Psoas muscle (tissue), 7 donors: ENCODE measurements at regions not wholly inside any gene's neighbourhood (a gene's known extent, or its start where the extent isn't known, plus 50 kb on each side); places are given as distances from the start of the nearest gene placed in this dataset.

Experiments
- ATAC-seq, 4 donors: fragments of 200-7000 bp; cut with Tn5 transposase; one replicate each; pipeline ENCODE4 v1.9.1; 2020; ENCODE audit warnings: moderate library complexity in 3 of 4, mild to moderate bottlenecking in 2 of 4
- DNase-seq, 2 donors: peaks; one replicate each; pipeline ENCODE4 v3.0.0-alpha.2; 2020
- H3K27ac ChIP-seq: fragments of 200-600 bp; one replicate; pipeline ENCODE4 v1.8.0; 2022
- H3K27me3 ChIP-seq, 3 donors: fragments of 200-600 bp in 1 of 3; one replicate each; pipeline versions ENCODE4 v1.6.1 to v1.8.0; 2013 to 2022; ENCODE audit warnings: low read length in 2 of 3, mild to moderate bottlenecking in 2 of 3, moderate library complexity in 1 of 3; ENCODE audit not compliant: insufficient read depth in 3 of 3
- H3K36me3 ChIP-seq, 2 donors: fragments of 200-600 bp in 1 of 2; one replicate each; pipeline versions ENCODE4 v1.6.1 to v1.8.0; 2013 to 2022; ENCODE audit warnings: low read depth in 1 of 2, mild to moderate bottlenecking in 1 of 2, moderate library complexity in 1 of 2; ENCODE audit not compliant: insufficient read depth in 1 of 2
- H3K4me1 ChIP-seq: fragments of 200-600 bp; one replicate; pipeline ENCODE4 v1.8.0; 2022
- H3K4me3 ChIP-seq: fragments of 200-600 bp; one replicate; pipeline ENCODE4 v1.8.0; 2022; ENCODE audit warnings: mild to moderate bottlenecking
- H3K9me3 ChIP-seq: fragments of 200-600 bp; one replicate; pipeline ENCODE4 v1.8.0; 2022
- WGBS, 3 donors: extraction: QIAGEN DNeasy Blood & Tissue Kit; methylation state at CpG; one replicate each; pipeline versions ENCODE4 v1.1.6 to v1.1.7; 2013; 5-methylcytosine and 5-hydroxymethylcytosine counted together
- intact Hi-C, 2 donors: fragments of 100-400 bp; cut with DNase I; formaldehyde crosslinking; loops; one replicate each; pipeline versions ENCODE4 v1.11.0 to v1.14.2; 2022
- TF ChIP-seq, protein P1 (sequence below): fragments of 200-600 bp; IDR thresholded peaks from one replicate; pipeline ENCODE4 v1.8.0; 2022; ENCODE audit warnings: antibody characterized with exemption
- donor health status: healthy with polysubstance abuse.
- donor health status: DM: no; HTN: no; CAD: no; lungs with moderate emphysema.
- donor health status: Bipolar disorder and iron deficiency.
- donor health status: healthy.
- donor health status: DM: yes; HTN: yes; CAD: no.
- donor health status: DM: no; HTN: no; CAD: no.
- donor health status: DM: yes; HTN: yes; CAD: no.

DNA sequence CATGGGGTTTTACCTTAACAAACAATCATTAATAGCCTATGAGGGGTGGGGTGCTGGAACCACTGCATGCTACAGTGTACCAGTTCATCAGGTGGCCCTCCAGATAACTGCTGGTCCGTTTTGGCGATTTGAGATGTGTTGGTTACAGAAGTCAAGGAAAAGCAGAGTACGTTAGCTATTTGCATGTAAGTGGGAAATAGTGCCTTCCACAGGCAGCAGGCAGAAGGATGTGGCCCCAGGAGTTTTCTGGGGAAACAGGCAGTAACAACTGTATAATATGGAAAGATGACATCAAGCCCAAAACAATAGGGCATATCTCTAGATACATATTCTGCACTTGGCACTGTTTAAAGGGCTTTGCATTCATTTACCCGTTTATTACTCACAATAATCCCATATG, 245.7 kb downstream of the COL4A1 start:
- ATAC-seq (no peak), DNase-seq (no peak)
- H3K9me3 ChIP-seq, result no peaks in the 10 kb centered on the region
- intact Hi-C loops, result no loop called here
- H3K36me3 ChIP-seq, result no peaks in the 10 kb centered on the region
- 81 to 90% (median 85%) methylated on average over 4 of the region's 4 CpGs for WGBS, 3 donors
- H3K4me1 ChIP-seq, result peaks cover 8% of the 10 kb centered on the region
- TF ChIP-seq, protein P1, sequence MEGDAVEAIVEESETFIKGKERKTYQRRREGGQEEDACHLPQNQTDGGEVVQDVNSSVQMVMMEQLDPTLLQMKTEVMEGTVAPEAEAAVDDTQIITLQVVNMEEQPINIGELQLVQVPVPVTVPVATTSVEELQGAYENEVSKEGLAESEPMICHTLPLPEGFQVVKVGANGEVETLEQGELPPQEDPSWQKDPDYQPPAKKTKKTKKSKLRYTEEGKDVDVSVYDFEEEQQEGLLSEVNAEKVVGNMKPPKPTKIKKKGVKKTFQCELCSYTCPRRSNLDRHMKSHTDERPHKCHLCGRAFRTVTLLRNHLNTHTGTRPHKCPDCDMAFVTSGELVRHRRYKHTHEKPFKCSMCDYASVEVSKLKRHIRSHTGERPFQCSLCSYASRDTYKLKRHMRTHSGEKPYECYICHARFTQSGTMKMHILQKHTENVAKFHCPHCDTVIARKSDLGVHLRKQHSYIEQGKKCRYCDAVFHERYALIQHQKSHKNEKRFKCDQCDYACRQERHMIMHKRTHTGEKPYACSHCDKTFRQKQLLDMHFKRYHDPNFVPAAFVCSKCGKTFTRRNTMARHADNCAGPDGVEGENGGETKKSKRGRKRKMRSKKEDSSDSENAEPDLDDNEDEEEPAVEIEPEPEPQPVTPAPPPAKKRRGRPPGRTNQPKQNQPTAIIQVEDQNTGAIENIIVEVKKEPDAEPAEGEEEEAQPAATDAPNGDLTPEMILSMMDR, result no peak
- H3K27me3 ChIP-seq, result no peaks in the 10 kb centered on the region
- H3K4me3 ChIP-seq, result no peak overlapping the region
- H3K27ac ChIP-seq, result no peak overlapping the region

DNA sequence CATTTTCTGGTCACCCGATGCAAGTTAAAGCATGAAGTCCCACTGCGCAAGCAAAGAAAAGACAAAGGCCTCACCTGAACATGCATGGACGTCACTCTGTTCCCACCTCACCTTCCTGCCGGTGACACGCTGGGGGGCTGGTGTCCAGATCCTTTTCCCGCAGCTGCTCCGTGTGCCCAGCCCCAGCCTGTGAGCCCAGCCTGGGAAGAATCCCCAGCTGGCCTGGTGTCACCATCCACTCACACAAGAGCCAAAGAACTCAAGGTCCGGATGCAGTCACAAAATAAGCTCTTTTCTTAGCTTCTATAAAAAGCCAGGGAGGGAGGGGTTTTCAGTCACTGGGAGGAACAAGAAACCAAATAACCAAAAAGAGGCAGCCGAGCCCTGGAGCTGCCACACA, 249.9 kb downstream of the COL4A1 start:
- no peak overlapping the region for H3K4me3 ChIP-seq
- no peaks in the 10 kb centered on the region for H3K27me3 ChIP-seq
- no peak for DNase-seq
- H3K36me3 ChIP-seq, result no peaks in the 10 kb centered on the region
- no peak overlapping the region for H3K27ac ChIP-seq
- TF ChIP-seq, protein P1, result no peak
- 45 to 73% (median 61%) methylated on average over 9 of the region's 9 CpGs for WGBS, 3 donors
- intact Hi-C loops, result no loop called here
- H3K9me3 ChIP-seq, result no peaks in the 10 kb centered on the region
- no peaks in the 10 kb centered on the region for H3K4me1 ChIP-seq
- no peak for ATAC-seq

DNA sequence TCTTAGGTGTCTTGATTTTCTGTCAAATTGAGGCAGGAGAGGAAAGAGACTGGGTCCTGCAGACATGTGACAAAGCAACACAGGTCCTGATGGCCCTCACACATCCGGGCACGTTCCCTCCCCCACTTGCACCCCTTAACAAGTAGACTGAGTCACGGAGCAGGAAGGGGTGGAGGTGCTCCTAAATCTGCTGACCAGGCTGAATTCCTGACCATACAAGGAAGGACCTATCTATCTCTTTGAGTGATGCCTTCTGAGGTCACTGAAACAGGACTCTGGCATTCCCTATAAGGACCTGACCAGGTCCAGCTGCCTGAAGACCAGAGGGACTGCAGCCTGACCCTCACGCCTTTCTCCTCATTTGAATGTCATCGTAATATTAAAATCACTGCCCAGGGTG, 250.3 kb downstream of the COL4A1 start:
- DNase-seq, result no peak

DNA sequence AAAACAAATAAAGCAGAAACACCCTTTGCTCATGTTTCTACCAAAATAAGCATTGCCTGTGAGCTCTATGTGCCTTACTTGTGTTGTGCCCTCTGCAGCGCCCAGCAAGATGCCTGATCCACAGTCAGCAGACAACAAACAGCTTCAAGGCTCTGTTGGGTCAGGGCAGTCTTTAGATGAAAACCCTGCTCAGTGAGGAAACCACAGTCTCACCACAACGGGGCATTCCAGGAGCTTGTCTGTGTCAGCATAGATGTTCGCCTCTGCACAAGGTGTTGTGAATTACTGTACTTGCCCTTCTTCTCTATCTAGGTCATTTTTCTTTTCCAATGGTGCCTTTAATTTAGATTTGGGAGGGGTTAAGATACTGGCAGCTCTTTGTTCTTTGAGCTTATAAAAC, 251.9 kb downstream of the COL4A1 start:
- DNase-seq, result no peak

More for the DNA sequence above, 250.3 kb downstream of the COL4A1 start:
- Histone ChIP-seq H3K9me3 (no peaks in the 10 kb centered on the region), H3K4me3 (no peak overlapping the region), H3K36me3 (no peaks in the 10 kb centered on the region), H3K27me3 (no peaks in the 10 kb centered on the region), H3K27ac (no peak overlapping the region), H3K4me1 (no peaks in the 10 kb centered on the region)
- intact Hi-C loops, result no loop called here
- ATAC-seq, result no peak
- TF ChIP-seq, protein P1, result no peak
- WGBS, 3 donors, result 79 to 87% (median 82%) methylated on average over 5 of the region's 5 CpGs

DNA sequence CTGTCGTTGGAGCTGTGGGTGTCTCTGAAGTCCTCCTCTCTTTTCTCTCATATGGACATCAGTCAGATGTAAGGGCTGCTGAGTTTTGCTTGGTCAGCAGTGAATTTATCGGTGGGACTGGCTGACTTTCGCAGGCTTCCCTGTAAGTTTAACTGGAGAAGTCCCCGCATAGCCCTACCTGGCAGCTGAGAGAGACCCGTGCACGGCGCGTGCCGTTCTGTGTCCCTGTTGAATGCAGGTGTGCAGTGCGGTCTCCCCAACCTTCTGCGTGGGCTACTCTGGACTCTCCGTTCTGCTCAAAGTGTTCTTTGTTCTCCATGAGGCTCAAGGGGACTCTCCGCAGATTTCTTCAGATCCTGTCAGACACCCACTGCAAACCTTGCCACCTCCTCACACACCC, 252.9 kb downstream of the COL4A1 start:
- WGBS, 3 donors, result 91 to 93% (median 92%) methylated on average over 13 of the region's 13 CpGs
- Histone ChIP-seq H3K4me3 (no peak overlapping the region), H3K9me3 (no peaks in the 10 kb centered on the region), H3K36me3 (no peaks in the 10 kb centered on the region), H3K4me1 (no peaks in the 10 kb centered on the region), H3K27me3 (no peaks in the 10 kb centered on the region), H3K27ac (no peak overlapping the region)
- DNase-seq (no peak), ATAC-seq (no peak)
- TF ChIP-seq, protein P1, result no peak
- intact Hi-C loops, result no loop called here

More for the DNA sequence above, 251.9 kb downstream of the COL4A1 start:
- TF ChIP-seq, protein P1, result no peak
- no peak for ATAC-seq
- Histone ChIP-seq H3K9me3 (no peaks in the 10 kb centered on the region), H3K27me3 (no peaks in the 10 kb centered on the region), H3K4me1 (no peaks in the 10 kb centered on the region), H3K4me3 (no peak overlapping the region), H3K36me3 (no peaks in the 10 kb centered on the region), H3K27ac (no peak overlapping the region)
- WGBS, 3 donors, result 71 to 93% (median 88%) methylated on average over 3 of the region's 3 CpGs
- intact Hi-C loops, result no loop called here
